Loucy (cell line): ENCODE measurements at regions not wholly inside any gene's neighbourhood (a gene's known extent, or its start where the extent isn't known, plus 50 kb on each side); places are given as distances from the start of the nearest gene placed in this dataset.

Source experiments
- H2AFZ ChIP-seq: fragments of 200-600 bp; sonication (generic); 2 replicates; pipeline ENCODE4 v1.6.0; 2016; ENCODE audit warnings: antibody characterized with exemption, mild to moderate bottlenecking, low read length, moderate library complexity
- H3F3A ChIP-seq: fragments of 200-600 bp; 2 replicates; pipeline ENCODE4 v1.6.0; 2016; ENCODE audit warnings: antibody characterized with exemption, low read depth, mild to moderate bottlenecking
- H3K27me3 ChIP-seq: fragments of 200-600 bp; sonication (generic); 2 replicates; pipeline ENCODE4 v1.6.1; 2014; ENCODE audit warnings: low read length, mild to moderate bottlenecking; ENCODE audit not compliant: insufficient read depth, poor library complexity, severe bottlenecking
- H3K36me3 ChIP-seq: fragments of 200-600 bp; sonication (generic); 2 replicates; pipeline ENCODE4 v1.6.1; 2016; ENCODE audit warnings: low read length; ENCODE audit not compliant: insufficient read depth
- H3K4me1 ChIP-seq: fragments of 200-600 bp; sonication (generic); 2 replicates; pipeline ENCODE4 v1.5.1; 2014; ENCODE audit warnings: low read length, mild to moderate bottlenecking; ENCODE audit not compliant: insufficient read depth, poor library complexity, severe bottlenecking
- H3K4me2 ChIP-seq: fragments of 200-600 bp; sonication (generic); 2 replicates; pipeline ENCODE4 v1.6.0; 2014; ENCODE audit warnings: antibody characterized with exemption, low read length, low read depth, mild to moderate bottlenecking; ENCODE audit not compliant: poor library complexity, severe bottlenecking
- H3K4me3 ChIP-seq: fragments of 200-600 bp; sonication (generic); 2 replicates; pipeline ENCODE4 v1.5.1; 2014; ENCODE audit warnings: low read length, mild to moderate bottlenecking, mixed read lengths; ENCODE audit not compliant: poor library complexity, severe bottlenecking
- H3K79me2 ChIP-seq: fragments of 200-600 bp; sonication (generic); 2 replicates; pipeline ENCODE4 v1.6.1; 2014; ENCODE audit warnings: low read length; ENCODE audit not compliant: insufficient read depth
- H3K9ac ChIP-seq: fragments of 200-600 bp; sonication (generic); 2 replicates; pipeline ENCODE4 v1.6.0; 2014; ENCODE audit warnings: mild to moderate bottlenecking, low read depth, low read length, moderate library complexity; ENCODE audit not compliant: poor library complexity, severe bottlenecking
- H3K9me2 ChIP-seq: fragments of 200-600 bp; sonication (generic); replicated peaks from 2 replicates; pipeline ENCODE4 v1.6.1; 2016; ENCODE audit warnings: low read depth, low read length, mixed read lengths
- H3K9me3 ChIP-seq: fragments of 200-600 bp; sonication (generic); 2 replicates; pipeline ENCODE4 v1.6.1; 2014; ENCODE audit warnings: mild to moderate bottlenecking, antibody characterized with exemption, low read length, low read depth; ENCODE audit not compliant: insufficient read depth
- H4K20me1 ChIP-seq: fragments of 200-600 bp; sonication (generic); 2 replicates; pipeline ENCODE4 v1.6.0; 2014; ENCODE audit warnings: antibody characterized with exemption, low read length, mild to moderate bottlenecking; ENCODE audit not compliant: insufficient read depth, poor library complexity, severe bottlenecking
- CTCF ChIP-seq: fragments of 200-600 bp; sonication (generic); conservative IDR thresholded peaks from 2 replicates; pipeline ENCODE4 v1.5.1; 2014; ENCODE audit warnings: mild to moderate bottlenecking, antibody characterized with exemption, low read length
- EZH2phosphoT487 ChIP-seq: fragments of 200-600 bp; IDR thresholded peaks from 2 replicates; pipeline ENCODE4 v1.6.1; 2018; ENCODE audit warnings: antibody characterized with exemption, mild to moderate bottlenecking, moderate library complexity, borderline replicate concordance

GRCh38 chr2:58921676-58922075 is 680.6 kb upstream of the FANCL start:
- H3K9ac ChIP-seq = no peak overlapping the region
- no peaks in the 10 kb centered on the region for H3F3A ChIP-seq
- no peaks in the 10 kb centered on the region for H3K9me2 ChIP-seq
- H3K36me3 ChIP-seq = no peaks in the 10 kb centered on the region
- TF ChIP-seq CTCF (no peak), EZH2phosphoT487 (no peak)
- H4K20me1 ChIP-seq = no peaks in the 10 kb centered on the region
- H3K27me3 ChIP-seq = no peaks in the 10 kb centered on the region
- no peaks in the 10 kb centered on the region for H3K4me1 ChIP-seq
- no peak overlapping the region for H3K4me2 ChIP-seq
- H3K79me2 ChIP-seq = no peaks in the 10 kb centered on the region
- no peak overlapping the region for H2AFZ ChIP-seq
- no peaks in the 10 kb centered on the region for H3K9me3 ChIP-seq
- H3K4me3 ChIP-seq = no peak overlapping the region

DNA sequence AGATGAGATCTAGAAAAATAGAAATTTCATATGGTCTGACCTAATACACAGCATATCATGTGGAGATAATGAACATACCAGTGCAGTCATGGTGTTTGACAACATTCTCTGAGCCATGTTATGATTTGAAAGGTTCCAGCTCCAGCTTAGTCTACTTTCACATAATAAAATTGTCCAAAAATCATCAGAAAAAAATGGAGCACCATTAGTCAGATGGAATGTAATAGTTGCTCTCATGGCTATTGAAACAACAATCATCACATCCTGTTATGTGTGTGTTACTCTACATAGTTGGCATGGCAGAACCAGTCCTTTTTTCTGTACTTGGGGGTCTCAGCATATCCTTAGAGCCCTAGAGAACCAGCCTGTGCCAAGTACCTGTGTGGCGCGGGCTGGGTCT is 678.9 kb upstream of the FANCL start:
- H3K9me3 ChIP-seq = no peaks in the 10 kb centered on the region
- H3K79me2 ChIP-seq = no peaks in the 10 kb centered on the region
- no peak for TF ChIP-seq EZH2phosphoT487
- no peak for TF ChIP-seq CTCF
- no peaks in the 10 kb centered on the region for H3F3A ChIP-seq
- H3K9ac ChIP-seq = no peak overlapping the region
- no peak overlapping the region for H3K4me2 ChIP-seq
- H3K36me3 ChIP-seq = no peaks in the 10 kb centered on the region
- no peak overlapping the region for H2AFZ ChIP-seq
- H3K27me3 ChIP-seq = no peaks in the 10 kb centered on the region
- no peaks in the 10 kb centered on the region for H3K9me2 ChIP-seq
- no peak overlapping the region for H3K4me3 ChIP-seq
- H4K20me1 ChIP-seq = no peaks in the 10 kb centered on the region
- no peaks in the 10 kb centered on the region for H3K4me1 ChIP-seq

- Histone ChIP-seq H3K9me2 (no peaks in the 10 kb centered on the region), H3K9ac (no peak overlapping the region), H3K27me3 (no peaks in the 10 kb centered on the region), H2AFZ (no peak overlapping the region), H3F3A (no peaks in the 10 kb centered on the region), H3K79me2 (no peaks in the 10 kb centered on the region), H3K4me2 (no peak overlapping the region), H4K20me1 (no peaks in the 10 kb centered on the region), H3K36me3 (no peaks in the 10 kb centered on the region), H3K4me3 (no peak overlapping the region), H3K9me3 (no peaks in the 10 kb centered on the region), H3K4me1 (no peaks in the 10 kb centered on the region)
- no peak for TF ChIP-seq EZH2phosphoT487
- no peak for TF ChIP-seq CTCF
Observed at GRCh38 chr2:58919316-58919715, 678.2 kb upstream of the FANCL start.
